ENCODE measurements at regions not wholly inside any gene's neighbourhood (a gene's known extent, or its start where the extent isn't known, plus 50 kb on each side); places are given as distances from the start of the nearest gene placed in this dataset.

DNA sequence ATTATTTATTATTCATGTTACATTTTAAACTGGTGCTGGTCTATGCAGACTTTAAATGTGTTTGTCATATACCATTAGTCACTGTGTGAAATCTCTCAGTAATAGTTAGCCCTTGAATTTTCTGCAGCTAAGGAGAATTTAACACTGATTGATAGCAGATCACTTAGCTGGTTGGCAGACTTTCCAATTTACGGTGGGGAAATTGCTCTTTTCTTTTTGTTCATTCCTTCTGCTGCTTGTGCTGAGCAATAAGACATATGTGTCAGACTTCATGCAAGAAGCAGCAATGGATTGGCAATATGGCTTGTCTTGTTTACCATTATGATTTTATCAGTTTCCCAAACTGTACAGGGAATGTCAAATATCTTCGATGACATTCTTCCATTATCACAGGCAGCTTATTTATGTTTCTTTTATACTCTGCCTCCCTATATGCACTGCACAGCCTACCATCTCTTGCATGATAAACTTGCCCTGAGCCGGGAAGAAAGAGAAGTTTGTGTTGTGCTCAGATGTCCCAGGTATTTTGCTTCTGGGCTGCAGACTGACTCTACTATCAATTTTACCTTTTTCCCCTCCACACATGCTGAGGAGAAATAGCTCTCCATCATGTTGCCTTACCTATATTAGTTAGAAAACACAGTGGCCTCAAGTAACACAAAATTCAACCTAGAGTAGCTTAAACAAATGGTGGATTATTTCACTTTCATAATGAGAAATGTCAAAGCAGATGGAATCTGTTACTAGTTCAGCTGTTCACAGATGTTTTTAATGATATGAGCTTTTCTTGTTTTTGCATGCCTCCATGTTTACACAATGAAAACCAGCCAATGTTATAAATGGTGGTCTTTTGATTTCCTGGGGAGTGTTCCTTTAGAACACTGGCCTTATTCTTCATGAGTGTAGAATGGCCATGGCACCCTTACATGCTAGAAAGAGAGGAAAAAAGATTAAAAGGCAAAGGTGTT, 968.1 kb upstream of the GOT2 start:
- Histone ChIP-seq H2AFZ (ENCODE audit: low read depth) (no peak overlapping the region), H3K4me1 (ENCODE audit: control insufficient read depth in 1 of 2, insufficient read depth in 2 of 2, low read depth in 1 of 2, low read length in 1 of 2) (no peaks in the 10 kb centered on the region), H3K9me2 (no peaks in the 10 kb centered on the region), H3K27ac (ENCODE audit: low read depth in 2 of 2, low read length in 1 of 2) (no peak overlapping the region), H3F3A (replicated peaks; ENCODE audit: insufficient read depth) (no peaks in the 10 kb centered on the region), H3K9me3 (no peaks in the 10 kb centered on the region), H3K4me3 (ENCODE audit: low read depth in 2 of 2, low read length in 1 of 2) (no peak overlapping the region), H3K27me3 (ENCODE audit: insufficient read depth) (no peaks in the 10 kb centered on the region), H3K36me3 (replicated peaks in 1 of 2; ENCODE audit: control insufficient read depth in 1 of 2, insufficient read depth in 2 of 2, low read length in 1 of 2) (no peaks in the 10 kb centered on the region), H3K4me2 (no peak overlapping the region), H4K20me1 (ENCODE audit: insufficient read depth) (no peaks in the 10 kb centered on the region), H3K9ac (no peak overlapping the region), H3K79me2 (ENCODE audit: insufficient read depth) (no peaks in the 10 kb centered on the region)
- 16% methylated on average over 3 of the region's 3 CpGs for WGBS (ENCODE audit: low lambda C conversion rate)
- DNase-seq: no peak
- ChIA-PET CTCF (no interaction called here), POLR2A (no interaction called here)
- TF ChIP-seq TCF12 (IDR thresholded peaks at IDR 0.05): no peak
- no peak for TF ChIP-seq ELF1 (IDR thresholded peaks at IDR 0.05)
- TF ChIP-seq, protein P1, sequence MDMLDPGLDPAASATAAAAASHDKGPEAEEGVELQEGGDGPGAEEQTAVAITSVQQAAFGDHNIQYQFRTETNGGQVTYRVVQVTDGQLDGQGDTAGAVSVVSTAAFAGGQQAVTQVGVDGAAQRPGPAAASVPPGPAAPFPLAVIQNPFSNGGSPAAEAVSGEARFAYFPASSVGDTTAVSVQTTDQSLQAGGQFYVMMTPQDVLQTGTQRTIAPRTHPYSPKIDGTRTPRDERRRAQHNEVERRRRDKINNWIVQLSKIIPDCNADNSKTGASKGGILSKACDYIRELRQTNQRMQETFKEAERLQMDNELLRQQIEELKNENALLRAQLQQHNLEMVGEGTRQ (IDR thresholded peaks at IDR 0.05; ENCODE audit: borderline replicate concordance, low read depth, low read length): no peak
- TF ChIP-seq NFIC (IDR thresholded peaks at IDR 0.05; ENCODE audit: borderline replicate concordance): no peak
- TF ChIP-seq RXRA (IDR thresholded peaks at IDR 0.05; ENCODE audit: borderline replicate concordance, low read depth): no peak
- TF ChIP-seq, protein P2, sequence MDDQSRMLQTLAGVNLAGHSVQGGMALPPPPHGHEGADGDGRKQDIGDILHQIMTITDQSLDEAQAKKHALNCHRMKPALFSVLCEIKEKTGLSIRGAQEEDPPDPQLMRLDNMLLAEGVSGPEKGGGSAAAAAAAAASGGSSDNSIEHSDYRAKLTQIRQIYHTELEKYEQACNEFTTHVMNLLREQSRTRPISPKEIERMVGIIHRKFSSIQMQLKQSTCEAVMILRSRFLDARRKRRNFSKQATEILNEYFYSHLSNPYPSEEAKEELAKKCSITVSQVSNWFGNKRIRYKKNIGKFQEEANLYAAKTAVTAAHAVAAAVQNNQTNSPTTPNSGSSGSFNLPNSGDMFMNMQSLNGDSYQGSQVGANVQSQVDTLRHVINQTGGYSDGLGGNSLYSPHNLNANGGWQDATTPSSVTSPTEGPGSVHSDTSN (IDR thresholded peaks at IDR 0.05): no peak
- no peak for TF ChIP-seq TAF1 (IDR thresholded peaks at IDR 0.05; ENCODE audit: borderline replicate concordance, low read depth, low read length)
- TF ChIP-seq POLR2AphosphoS5 (IDR thresholded peaks at IDR 0.05; ENCODE audit: low read depth, low read length): no peak
- TF ChIP-seq NRF1 (IDR thresholded peaks at IDR 0.05; ENCODE audit: low read depth, low read length): no peak
- TF ChIP-seq RAD21 (IDR thresholded peaks at IDR 0.05; ENCODE audit: low read length): no peak
- TF ChIP-seq MXI1 (IDR thresholded peaks at IDR 0.05; ENCODE audit: low read depth, low read length): no peak
- TF ChIP-seq SMC3 (IDR thresholded peaks at IDR 0.05; ENCODE audit: low read depth, low read length): no peak
- TF ChIP-seq, protein P3, sequence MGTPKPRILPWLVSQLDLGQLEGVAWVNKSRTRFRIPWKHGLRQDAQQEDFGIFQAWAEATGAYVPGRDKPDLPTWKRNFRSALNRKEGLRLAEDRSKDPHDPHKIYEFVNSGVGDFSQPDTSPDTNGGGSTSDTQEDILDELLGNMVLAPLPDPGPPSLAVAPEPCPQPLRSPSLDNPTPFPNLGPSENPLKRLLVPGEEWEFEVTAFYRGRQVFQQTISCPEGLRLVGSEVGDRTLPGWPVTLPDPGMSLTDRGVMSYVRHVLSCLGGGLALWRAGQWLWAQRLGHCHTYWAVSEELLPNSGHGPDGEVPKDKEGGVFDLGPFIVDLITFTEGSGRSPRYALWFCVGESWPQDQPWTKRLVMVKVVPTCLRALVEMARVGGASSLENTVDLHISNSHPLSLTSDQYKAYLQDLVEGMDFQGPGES (IDR thresholded peaks at IDR 0.05; ENCODE audit: low read depth, low read length): no peak
- no peak for TF ChIP-seq TEAD4 (IDR thresholded peaks at IDR 0.05; ENCODE audit: borderline replicate concordance, insufficient read depth)
- TF ChIP-seq, protein P4, sequence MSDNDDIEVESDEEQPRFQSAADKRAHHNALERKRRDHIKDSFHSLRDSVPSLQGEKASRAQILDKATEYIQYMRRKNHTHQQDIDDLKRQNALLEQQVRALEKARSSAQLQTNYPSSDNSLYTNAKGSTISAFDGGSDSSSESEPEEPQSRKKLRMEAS (IDR thresholded peaks at IDR 0.05; ENCODE audit: low read depth): no peak
- no peak for TF ChIP-seq GATA2 (CRISPR knock-in tag; IDR thresholded peaks at IDR 0.05)

Measured in SK-N-SH (cell line).